ENCODE measurements at regions not wholly inside any gene's neighbourhood (a gene's known extent, or its start where the extent isn't known, plus 50 kb on each side); places are given as distances from the start of the nearest gene placed in this dataset.
"Not testable (repeated sequence)": the region's sequence is repeated elsewhere in the genome, so short reads cannot be mapped to it uniquely, and the experiment has no call there.

- no peak overlapping the region for H3K4me3 ChIP-seq (ENCODE audit: low read length)
- H3K27me3 ChIP-seq (ENCODE audit: control insufficient read depth, insufficient read depth) = no peaks in the 10 kb centered on the region
- no peaks in the 10 kb centered on the region for H3K4me1 ChIP-seq (ENCODE audit: control insufficient read depth, insufficient read depth, low read length)
- WGBS = 75% methylated on average over 2 of the region's 2 CpGs
- no peak overlapping the region for H3K27ac ChIP-seq (ENCODE audit: low read length)
- DNase-seq (no peak), ATAC-seq (no peak)
- no peaks in the 10 kb centered on the region for H3K9me3 ChIP-seq (ENCODE audit: control insufficient read depth, low read length)
- intact Hi-C loops (cut with DNase I) = no loop called here
Measured at GRCh38 chr5:124614836-124615385, 131.5 kb downstream of the ZNF608 start.

- no peak for DNase-seq
- intact Hi-C loops (cut with DNase I) = no loop called here
Measured at GRCh38 chr5:124614105-124614504, 132.3 kb downstream of the ZNF608 start.

GRCh38 chr5:124613273-124613953, 133.0 kb downstream of the ZNF608 start:
- intact Hi-C loops (cut with DNase I) = no loop called here
- ATAC-seq (no peak), DNase-seq (no peak)
- Histone ChIP-seq H3K27me3 (ENCODE audit: control insufficient read depth, insufficient read depth) (no peaks in the 10 kb centered on the region), H3K4me1 (ENCODE audit: control insufficient read depth, insufficient read depth, low read length) (no peaks in the 10 kb centered on the region), H3K27ac (ENCODE audit: low read length) (no peak overlapping the region), H3K4me3 (ENCODE audit: low read length) (no peak overlapping the region), H3K9me3 (ENCODE audit: control insufficient read depth, low read length) (no peaks in the 10 kb centered on the region)
- 94% methylated on average over 3 of the region's 3 CpGs for WGBS

More at GRCh38 chr5:124614105-124614504, 132.3 kb downstream of the ZNF608 start:
- Histone ChIP-seq H3K27me3 (ENCODE audit: control insufficient read depth, insufficient read depth) (no peaks in the 10 kb centered on the region), H3K4me3 (ENCODE audit: low read length) (no peak overlapping the region), H3K27ac (ENCODE audit: low read length) (no peak overlapping the region), H3K9me3 (ENCODE audit: control insufficient read depth, low read length) (no peaks in the 10 kb centered on the region), H3K4me1 (ENCODE audit: control insufficient read depth, insufficient read depth, low read length) (no peaks in the 10 kb centered on the region)
- 42% methylated on average over 1 of the region's 1 CpG for WGBS
- no peak for ATAC-seq

- no peaks in the 10 kb centered on the region for H3K4me1 ChIP-seq (ENCODE audit: control insufficient read depth, insufficient read depth, low read length)
- no peaks in the 10 kb centered on the region for H3K27me3 ChIP-seq (ENCODE audit: control insufficient read depth, insufficient read depth)
- peak in 1 of 2 donors; percentile 31 for ATAC-seq
- H3K27ac ChIP-seq (ENCODE audit: low read length) = no peak overlapping the region
- intact Hi-C loops (cut with DNase I) = no loop called here
- H3K9me3 ChIP-seq (ENCODE audit: control insufficient read depth, low read length) = no peaks in the 10 kb centered on the region
- WGBS = 52% methylated on average over 7 of the region's 7 CpGs
- no peak overlapping the region for H3K4me3 ChIP-seq (ENCODE audit: low read length)
- DNase-seq = no peak
Measured at GRCh38 chr5:124612023-124612422, 134.4 kb downstream of the ZNF608 start.

GRCh38 chr5:124611262-124611661, 135.2 kb downstream of the ZNF608 start:
- H3K9me3 ChIP-seq (ENCODE audit: control insufficient read depth, low read length); ATAC-seq; H3K4me1 ChIP-seq (ENCODE audit: control insufficient read depth, insufficient read depth, low read length); intact Hi-C loops (cut with DNase I); H3K27ac ChIP-seq (ENCODE audit: low read length); H3K4me3 ChIP-seq (ENCODE audit: low read length); DNase-seq; H3K27me3 ChIP-seq (ENCODE audit: control insufficient read depth, insufficient read depth): not testable (repeated sequence)
- WGBS = 95% methylated on average over 1 of the region's 1 CpG

- intact Hi-C loops (cut with DNase I); ATAC-seq; H3K27ac ChIP-seq (ENCODE audit: low read length); H3K4me1 ChIP-seq (ENCODE audit: control insufficient read depth, insufficient read depth, low read length); DNase-seq; H3K9me3 ChIP-seq (ENCODE audit: control insufficient read depth, low read length); H3K4me3 ChIP-seq (ENCODE audit: low read length); H3K27me3 ChIP-seq (ENCODE audit: control insufficient read depth, insufficient read depth): not testable (repeated sequence)
- WGBS = 60% methylated on average over 1 of the region's 1 CpG
Measured at GRCh38 chr5:124609685-124610084, 136.8 kb downstream of the ZNF608 start.

GRCh38 chr5:124606543-124606942, 139.9 kb downstream of the ZNF608 start:
- WGBS = 76% methylated on average over 2 of the region's 2 CpGs
- DNase-seq = no peak
- Histone ChIP-seq H3K27ac (ENCODE audit: low read length) (no peak overlapping the region), H3K27me3 (ENCODE audit: control insufficient read depth, insufficient read depth) (no peaks in the 10 kb centered on the region), H3K9me3 (ENCODE audit: control insufficient read depth, low read length) (no peaks in the 10 kb centered on the region), H3K4me1 (ENCODE audit: control insufficient read depth, insufficient read depth, low read length) (no peaks in the 10 kb centered on the region), H3K4me3 (ENCODE audit: low read length) (no peak overlapping the region)
- ATAC-seq = no peak
- intact Hi-C loops (cut with DNase I) = no loop called here

- WGBS = 56% methylated on average over 2 of the region's 2 CpGs
- Histone ChIP-seq H3K27me3 (ENCODE audit: control insufficient read depth, insufficient read depth) (no peaks in the 10 kb centered on the region), H3K4me1 (ENCODE audit: control insufficient read depth, insufficient read depth, low read length) (no peaks in the 10 kb centered on the region), H3K27ac (ENCODE audit: low read length) (no peak overlapping the region), H3K9me3 (ENCODE audit: control insufficient read depth, low read length) (no peaks in the 10 kb centered on the region), H3K4me3 (ENCODE audit: low read length) (no peak overlapping the region)
- ATAC-seq (no peak), DNase-seq (no peak)
- intact Hi-C loops (cut with DNase I) = no loop called here
Measured at GRCh38 chr5:124606093-124606492, 140.3 kb downstream of the ZNF608 start.

GRCh38 chr5:124605541-124605940, 140.9 kb downstream of the ZNF608 start:
- H3K9me3 ChIP-seq (ENCODE audit: control insufficient read depth, low read length) = no peaks in the 10 kb centered on the region
- DNase-seq = peak; percentile 58 to 76 (median 64)
- intact Hi-C loops (cut with DNase I) = no loop called here
- no peaks in the 10 kb centered on the region for H3K4me1 ChIP-seq (ENCODE audit: control insufficient read depth, insufficient read depth, low read length)
- H3K27me3 ChIP-seq (ENCODE audit: control insufficient read depth, insufficient read depth) = no peaks in the 10 kb centered on the region
- peak; percentile 97 to 98 for ATAC-seq
- no peak overlapping the region for H3K4me3 ChIP-seq (ENCODE audit: low read length)
- H3K27ac ChIP-seq (ENCODE audit: low read length) = peak overlapping the region; percentile 26
- WGBS = 32% methylated on average over 4 of the region's 4 CpGs

- ATAC-seq = no peak
- Histone ChIP-seq H3K4me1 (ENCODE audit: control insufficient read depth, insufficient read depth, low read length) (peaks cover 2% of the 10 kb centered on the region), H3K27ac (ENCODE audit: low read length) (no peak overlapping the region), H3K4me3 (ENCODE audit: low read length) (no peak overlapping the region), H3K27me3 (ENCODE audit: control insufficient read depth, insufficient read depth) (no peaks in the 10 kb centered on the region), H3K9me3 (ENCODE audit: control insufficient read depth, low read length) (no peaks in the 10 kb centered on the region)
- no peak for DNase-seq
- intact Hi-C loops (cut with DNase I) = no loop called here
- WGBS = 34% methylated on average over 4 of the region's 4 CpGs
Measured at GRCh38 chr5:124604419-124604818, 142.0 kb downstream of the ZNF608 start.

GRCh38 chr5:124602925-124603650, 143.4 kb downstream of the ZNF608 start:
- Histone ChIP-seq H3K27ac (ENCODE audit: low read length) (no peak overlapping the region), H3K27me3 (ENCODE audit: control insufficient read depth, insufficient read depth) (no peaks in the 10 kb centered on the region), H3K9me3 (ENCODE audit: control insufficient read depth, low read length) (no peaks in the 10 kb centered on the region), H3K4me1 (ENCODE audit: control insufficient read depth, insufficient read depth, low read length) (peaks cover 2% of the 10 kb centered on the region), H3K4me3 (ENCODE audit: low read length) (no peak overlapping the region)
- intact Hi-C loops (cut with DNase I) = no loop called here
- no peak for ATAC-seq
- WGBS = 98% methylated on average over 1 of the region's 1 CpG
- DNase-seq = no peak

Measured in right cardiac atrium (tissue), 5 donors.